HEK293 (cell line): ENCODE measurements at regions not wholly inside any gene's neighbourhood (a gene's known extent, or its start where the extent isn't known, plus 50 kb on each side); places are given as distances from the start of the nearest gene placed in this dataset.

ENCODE experiments used
- CTCF ChIA-PET: fragments of 350-600 bp; formaldehyde crosslinking; extraction: SDS; loops from one replicate; lab custom pipeline; 2021; ENCODE audit warnings: antibody characterized with exemption; lab: Yijun Ruan, JAX
- POLR2A ChIA-PET: fragments of 300-600 bp; formaldehyde crosslinking; extraction: SDS; loops from one replicate; lab custom pipeline; 2020; ENCODE audit warnings: antibody characterized with exemption, inconsistent platforms; lab: Yijun Ruan, JAX
- H3K27ac ChIP-seq: fragments of 200-500 bp; sonication (Bioruptor generic); 2 replicates; pipeline ENCODE4 v1.5.1; 2014; ENCODE audit warnings: low read depth, low read length, control low read depth, inconsistent platforms; ENCODE audit errors: extremely low read depth
- H3K36me3 ChIP-seq, 2 experiments: fragments of 200-500 bp in 1 of 2; sonication (Bioruptor generic) in 1 of 2; 1 replicate in 1 of 2; 2 replicates in 1 of 2; pipeline ENCODE4 v1.5.1; 2014 to 2017; ENCODE audit warnings: inconsistent platforms in 2 of 2, low read length in 2 of 2; ENCODE audit not compliant: control insufficient read depth in 2 of 2, insufficient read depth in 1 of 2
- H3K4me1 ChIP-seq: fragments of 200-500 bp; sonication (Bioruptor generic); 2 replicates; pipeline ENCODE4 v1.5.1; 2014; ENCODE audit warnings: mild to moderate bottlenecking, low read length, inconsistent platforms; ENCODE audit not compliant: control insufficient read depth, insufficient read depth
- H3K4me3 ChIP-seq: 2 replicates; pipeline ENCODE4 v1.5.1; 2011; ENCODE audit warnings: low read depth, mild to moderate bottlenecking, control low read depth, low read length, moderate library complexity
- H3K9me3 ChIP-seq: fragments of 200-500 bp; sonication (Bioruptor generic); 2 replicates; pipeline ENCODE4 v1.5.1; 2014; ENCODE audit warnings: low read depth, low read length, inconsistent platforms; ENCODE audit not compliant: control insufficient read depth, insufficient read depth
- FEZF1 ChIP-seq: fragments of 450-650 bp; formaldehyde crosslinking; IDR thresholded peaks from 2 replicates; pipeline ENCODE4 v1.5.1; 2016; ENCODE audit warnings: missing biosample characterization, missing genetic modification characterization
- IKZF3 ChIP-seq: fragments of 450-650 bp; IDR thresholded peaks from 2 replicates; pipeline ENCODE4 v1.5.0; 2018; ENCODE audit warnings: missing biosample characterization, mild to moderate bottlenecking, missing genetic modification characterization, moderate library complexity
- KLF1 ChIP-seq: fragments of 450-650 bp; formaldehyde crosslinking; IDR thresholded peaks from 2 replicates; pipeline ENCODE4 v1.5.1; 2016; ENCODE audit warnings: missing biosample characterization, missing genetic modification characterization
- KLF8 ChIP-seq: fragments of 450-650 bp; formaldehyde crosslinking; IDR thresholded peaks from 2 replicates; pipeline ENCODE4 v1.5.1; 2016; ENCODE audit warnings: missing biosample characterization, missing genetic modification characterization
- MYNN ChIP-seq: fragments of 450-650 bp; formaldehyde crosslinking; IDR thresholded peaks from 2 replicates; pipeline ENCODE4 v1.5.1; 2016; ENCODE audit warnings: missing biosample characterization, missing genetic modification characterization, borderline replicate concordance
- SCRT1 ChIP-seq: fragments of 450-650 bp; formaldehyde crosslinking; IDR thresholded peaks from 2 replicates; pipeline ENCODE4 v1.5.1; 2016; ENCODE audit warnings: missing biosample characterization, missing genetic modification characterization, borderline replicate concordance
- SP7 ChIP-seq: fragments of 450-650 bp; formaldehyde crosslinking; IDR thresholded peaks from 2 replicates; pipeline ENCODE4 v1.5.1; 2016; ENCODE audit warnings: missing biosample characterization, missing genetic modification characterization
- ZBTB7A ChIP-seq: fragments of 450-650 bp; formaldehyde crosslinking; IDR thresholded peaks from 2 replicates; pipeline ENCODE4 v1.5.1; 2016; ENCODE audit warnings: low read depth, missing biosample characterization, missing genetic modification characterization
- ZNF121 ChIP-seq: fragments of 450-650 bp; formaldehyde crosslinking; IDR thresholded peaks from 2 replicates; pipeline ENCODE4 v1.5.1; 2016; ENCODE audit warnings: missing biosample characterization, missing genetic modification characterization
- ZNF416 ChIP-seq: fragments of 450-650 bp; formaldehyde crosslinking; IDR thresholded peaks from 2 replicates; pipeline ENCODE4 v1.5.1; 2016; ENCODE audit warnings: missing biosample characterization, missing genetic modification characterization
- ZNF433 ChIP-seq: fragments of 450-650 bp; formaldehyde crosslinking; IDR thresholded peaks from 2 replicates; pipeline ENCODE4 v1.5.1; 2016; ENCODE audit warnings: missing biosample characterization, missing genetic modification characterization, low read depth
- ZNF514 ChIP-seq: fragments of 450-650 bp; formaldehyde crosslinking; IDR thresholded peaks from 2 replicates; pipeline ENCODE4 v1.5.1; 2016; ENCODE audit warnings: missing biosample characterization, missing genetic modification characterization
- ZNF548 ChIP-seq: fragments of 450-650 bp; formaldehyde crosslinking; IDR thresholded peaks from 2 replicates; pipeline ENCODE4 v1.5.1; 2016; ENCODE audit warnings: missing biosample characterization, missing genetic modification characterization
- ZNF658 ChIP-seq: fragments of 450-650 bp; formaldehyde crosslinking; IDR thresholded peaks from 2 replicates; pipeline ENCODE4; 2016; ENCODE audit warnings: missing biosample characterization, missing genetic modification characterization
- ZNF701 ChIP-seq: fragments of 450-650 bp; formaldehyde crosslinking; IDR thresholded peaks from 2 replicates; pipeline ENCODE4 v1.5.1; 2016; ENCODE audit warnings: missing biosample characterization, missing genetic modification characterization
- ZNF837 ChIP-seq: fragments of 450-650 bp; formaldehyde crosslinking; IDR thresholded peaks from 2 replicates; pipeline ENCODE4 v1.5.1; 2016; ENCODE audit warnings: missing biosample characterization, missing genetic modification characterization
- TF ChIP-seq, protein P1 (sequence below): fragments of 450-650 bp; formaldehyde crosslinking; IDR thresholded peaks from 2 replicates; pipeline ENCODE4 v1.5.1; 2017; ENCODE audit warnings: missing biosample characterization, missing genetic modification characterization
- TF ChIP-seq, protein P2 (sequence below): fragments of 450-650 bp; formaldehyde crosslinking; IDR thresholded peaks from 2 replicates; pipeline ENCODE4; 2016; ENCODE audit warnings: missing biosample characterization, missing genetic modification characterization

DNA sequence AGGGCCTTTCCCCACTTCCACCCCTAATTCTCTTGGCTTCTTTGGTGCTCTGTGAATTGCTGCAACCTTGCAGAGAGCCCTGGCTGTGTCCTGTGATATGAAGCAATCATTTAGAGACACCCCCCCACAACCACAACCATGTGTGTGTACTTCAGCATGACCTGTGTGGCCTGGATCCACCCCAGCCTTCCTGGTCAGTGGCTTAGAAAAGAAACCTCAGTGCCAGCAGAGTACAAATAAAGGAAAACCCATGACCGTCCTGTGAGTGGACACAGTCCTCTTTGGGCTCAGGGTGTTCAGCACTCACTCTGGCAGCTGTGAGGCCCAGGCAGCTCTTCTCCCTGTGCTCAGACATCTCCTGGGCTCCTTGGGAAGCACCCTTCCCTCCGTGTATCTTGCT is 206.6 kb upstream of the DIO3 start:
- Histone ChIP-seq H3K27ac (no peak overlapping the region), H3K36me3 (no peaks in the 10 kb centered on the region), H3K9me3 (no peaks in the 10 kb centered on the region), H3K4me3 (no peak overlapping the region), H3K4me1 (no peaks in the 10 kb centered on the region)
- ChIA-PET CTCF (no interaction called here), POLR2A (no interaction called here)
- TF ChIP-seq KLF1 (tag by site-specific recombination) (no peak), ZNF416 (no peak)

DNA sequence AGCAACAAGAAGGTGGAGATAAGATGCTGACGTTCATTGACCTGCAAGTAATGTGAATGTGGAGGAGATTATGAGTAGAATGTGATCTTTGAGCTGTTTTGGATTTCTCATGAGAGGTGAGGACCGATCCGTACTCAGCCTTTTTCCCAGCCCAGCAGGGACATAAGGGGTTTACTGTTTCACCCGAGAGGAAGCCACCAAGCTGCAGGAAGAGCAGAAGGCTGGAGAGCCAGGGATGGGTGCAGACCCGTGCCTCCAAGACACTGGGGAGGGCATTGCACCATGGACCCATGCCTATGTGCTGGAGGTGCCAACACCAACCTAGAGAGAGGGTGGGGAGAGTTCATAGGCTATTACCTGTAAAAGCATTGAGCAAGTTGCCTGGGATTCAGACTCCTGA is 206.0 kb upstream of the DIO3 start:
- no peak overlapping the region for H3K4me3 ChIP-seq

DNA sequence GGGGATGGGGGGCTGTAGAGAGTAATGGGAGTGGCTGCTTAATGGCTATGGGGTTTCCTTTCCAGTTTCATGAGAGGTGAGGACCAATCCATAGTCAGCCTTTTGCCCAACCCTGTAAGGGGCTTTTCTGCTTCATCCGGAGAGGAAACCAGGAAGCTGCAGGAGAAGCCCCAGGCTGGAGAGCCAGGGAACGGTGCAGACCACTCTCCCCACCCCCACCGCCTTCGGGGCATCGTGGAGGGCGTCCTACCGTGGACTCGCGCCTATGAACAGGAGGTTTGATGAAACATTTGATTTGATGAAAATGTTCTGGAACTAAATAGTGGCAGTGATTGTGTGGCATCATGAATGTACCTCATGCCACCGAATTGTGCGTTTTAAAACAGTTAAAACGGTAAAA is 204.3 kb upstream of the DIO3 start:
- Histone ChIP-seq H3K27ac (no peak overlapping the region), H3K4me1 (no peaks in the 10 kb centered on the region), H3K4me3 (no peak overlapping the region), H3K36me3 (no peaks in the 10 kb centered on the region)
- CTCF ChIA-PET = no interaction called here
- no peak for TF ChIP-seq MYNN (tag by site-specific recombination)
- TF ChIP-seq ZNF658 = no peak
- TF ChIP-seq SP7 (tag by site-specific recombination) = no peak
- no peak for TF ChIP-seq FEZF1 (tag by site-specific recombination)
- no peak for TF ChIP-seq ZBTB7A (tag by site-specific recombination)
- no peak for TF ChIP-seq ZNF121 (tag by site-specific recombination)
- TF ChIP-seq, all 188 proteins: peak for 0
- H3K9me3 ChIP-seq = no peaks in the 10 kb centered on the region
- POLR2A ChIA-PET = no interaction called here

More for the DNA sequence above, 206.0 kb upstream of the DIO3 start:
- no peaks in the 10 kb centered on the region for H3K4me1 ChIP-seq
- no peak for TF ChIP-seq IKZF3 (tag by site-specific recombination)
- no peak for TF ChIP-seq ZNF433 (tag by site-specific recombination)
- TF ChIP-seq KLF8 (tag by site-specific recombination) = no peak
- TF ChIP-seq, protein P1, sequence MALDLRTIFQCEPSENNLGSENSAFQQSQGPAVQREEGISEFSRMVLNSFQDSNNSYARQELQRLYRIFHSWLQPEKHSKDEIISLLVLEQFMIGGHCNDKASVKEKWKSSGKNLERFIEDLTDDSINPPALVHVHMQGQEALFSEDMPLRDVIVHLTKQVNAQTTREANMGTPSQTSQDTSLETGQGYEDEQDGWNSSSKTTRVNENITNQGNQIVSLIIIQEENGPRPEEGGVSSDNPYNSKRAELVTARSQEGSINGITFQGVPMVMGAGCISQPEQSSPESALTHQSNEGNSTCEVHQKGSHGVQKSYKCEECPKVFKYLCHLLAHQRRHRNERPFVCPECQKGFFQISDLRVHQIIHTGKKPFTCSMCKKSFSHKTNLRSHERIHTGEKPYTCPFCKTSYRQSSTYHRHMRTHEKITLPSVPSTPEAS = no peak
- no peak for TF ChIP-seq ZNF514 (tag by site-specific recombination)
- TF ChIP-seq ZNF701 (tag by site-specific recombination) = no peak
- TF ChIP-seq ZNF548 (tag by site-specific recombination) = no peak
- no peak for TF ChIP-seq ZNF837 (tag by site-specific recombination)
- TF ChIP-seq, all 188 proteins: peak for 0
- ChIA-PET POLR2A (no interaction called here), CTCF (no interaction called here)
- no peaks in the 10 kb centered on the region for H3K36me3 ChIP-seq
- H3K9me3 ChIP-seq = no peaks in the 10 kb centered on the region
- H3K27ac ChIP-seq = no peak overlapping the region

DNA sequence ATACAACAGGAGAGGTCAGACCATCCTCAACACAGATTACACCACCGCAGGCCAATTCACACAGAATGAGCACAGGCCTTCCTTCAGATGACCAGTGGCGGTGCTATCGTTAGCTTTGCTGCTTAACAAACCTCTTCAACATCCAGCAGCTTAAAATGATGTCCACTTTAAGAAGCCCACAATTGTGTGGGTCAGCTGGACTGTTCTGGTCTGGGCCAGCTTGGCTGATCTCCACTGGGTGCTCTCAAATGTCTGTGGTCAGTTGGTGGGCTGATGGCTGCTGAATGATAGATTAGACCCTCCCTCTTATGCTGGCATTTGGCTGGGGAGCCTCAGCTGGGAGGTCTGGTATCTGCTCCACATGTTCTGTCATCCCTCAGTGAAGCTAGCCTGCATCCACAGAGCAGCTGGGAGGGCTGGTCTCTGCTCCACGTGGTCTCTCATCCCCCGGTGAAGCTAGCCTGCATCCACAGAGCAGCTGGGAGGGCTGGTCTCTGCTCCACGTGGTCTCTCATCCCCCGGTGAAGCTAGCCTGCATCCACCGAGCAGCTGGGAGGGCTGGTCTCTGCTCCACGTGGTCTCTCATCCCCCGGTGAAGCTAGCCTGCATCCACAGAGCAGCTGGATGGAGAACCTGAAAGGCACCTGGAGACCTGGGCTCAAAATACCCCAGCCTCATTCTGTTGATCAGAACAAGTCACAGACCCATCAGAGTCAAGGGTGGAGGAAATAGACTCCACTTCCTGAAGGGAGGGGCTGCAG is 203.6 kb upstream of the DIO3 start:
- no peaks in the 10 kb centered on the region for H3K36me3 ChIP-seq
- H3K9me3 ChIP-seq = no peaks in the 10 kb centered on the region
- H3K27ac ChIP-seq = no peak overlapping the region
- TF ChIP-seq, protein P2, sequence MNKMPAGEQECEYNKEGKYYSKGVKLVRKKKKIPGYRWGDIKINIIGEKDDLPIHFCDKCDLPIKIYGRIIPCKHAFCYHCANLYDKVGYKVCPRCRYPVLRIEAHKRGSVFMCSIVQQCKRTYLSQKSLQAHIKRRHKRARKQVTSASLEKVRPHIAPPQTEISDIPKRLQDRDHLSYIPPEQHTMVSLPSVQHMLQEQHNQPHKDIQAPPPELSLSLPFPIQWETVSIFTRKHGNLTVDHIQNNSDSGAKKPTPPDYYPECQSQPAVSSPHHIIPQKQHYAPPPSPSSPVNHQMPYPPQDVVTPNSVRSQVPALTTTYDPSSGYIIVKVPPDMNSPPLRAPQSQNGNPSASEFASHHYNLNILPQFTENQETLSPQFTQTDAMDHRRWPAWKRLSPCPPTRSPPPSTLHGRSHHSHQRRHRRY (tag by site-specific recombination) = no peak
- TF ChIP-seq SCRT1 (tag by site-specific recombination) = no peak
- POLR2A ChIA-PET = no interaction called here
- CTCF ChIA-PET = no interaction called here
- no peak overlapping the region for H3K4me3 ChIP-seq
- no peaks in the 10 kb centered on the region for H3K4me1 ChIP-seq
